Lower leg skin (tissue), 3 donors: ENCODE measurements at regions not wholly inside any gene's neighbourhood (a gene's known extent, or its start where the extent isn't known, plus 50 kb on each side); places are given as distances from the start of the nearest gene placed in this dataset.

Experiments
- CTCF ChIP-seq, 3 donors: fragments of 450-650 bp; IDR thresholded peaks; one replicate each; pipeline ENCODE4 v1.5.1; 2016; ENCODE audit warnings: antibody characterized with exemption in 3 of 3, mild to moderate bottlenecking in 3 of 3, moderate library complexity in 2 of 3
- POLR2A ChIP-seq, 2 donors: fragments of 450-650 bp; IDR thresholded peaks; one replicate each; pipeline ENCODE4 v1.6.1; 2016 to 2017; ENCODE audit warnings: antibody characterized with exemption in 2 of 2, mild to moderate bottlenecking in 1 of 2, moderate library complexity in 1 of 2

- TF ChIP-seq CTCF (IDR thresholded peaks at IDR 0.05), result no peak
- no peak for TF ChIP-seq POLR2A (IDR thresholded peaks at IDR 0.05)
Measured at GRCh38 chr7:22064816-22065215, 119.1 kb upstream of the CDCA7L start.
